ENCODE measurements at regions not wholly inside any gene's neighbourhood (a gene's known extent, or its start where the extent isn't known, plus 50 kb on each side); places are given as distances from the start of the nearest gene placed in this dataset.

GRCh38 chr5:61657010-61657409 is 325.0 kb downstream of the ZSWIM6 start:
- TF ChIP-seq, protein P1, sequence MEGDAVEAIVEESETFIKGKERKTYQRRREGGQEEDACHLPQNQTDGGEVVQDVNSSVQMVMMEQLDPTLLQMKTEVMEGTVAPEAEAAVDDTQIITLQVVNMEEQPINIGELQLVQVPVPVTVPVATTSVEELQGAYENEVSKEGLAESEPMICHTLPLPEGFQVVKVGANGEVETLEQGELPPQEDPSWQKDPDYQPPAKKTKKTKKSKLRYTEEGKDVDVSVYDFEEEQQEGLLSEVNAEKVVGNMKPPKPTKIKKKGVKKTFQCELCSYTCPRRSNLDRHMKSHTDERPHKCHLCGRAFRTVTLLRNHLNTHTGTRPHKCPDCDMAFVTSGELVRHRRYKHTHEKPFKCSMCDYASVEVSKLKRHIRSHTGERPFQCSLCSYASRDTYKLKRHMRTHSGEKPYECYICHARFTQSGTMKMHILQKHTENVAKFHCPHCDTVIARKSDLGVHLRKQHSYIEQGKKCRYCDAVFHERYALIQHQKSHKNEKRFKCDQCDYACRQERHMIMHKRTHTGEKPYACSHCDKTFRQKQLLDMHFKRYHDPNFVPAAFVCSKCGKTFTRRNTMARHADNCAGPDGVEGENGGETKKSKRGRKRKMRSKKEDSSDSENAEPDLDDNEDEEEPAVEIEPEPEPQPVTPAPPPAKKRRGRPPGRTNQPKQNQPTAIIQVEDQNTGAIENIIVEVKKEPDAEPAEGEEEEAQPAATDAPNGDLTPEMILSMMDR (conservative IDR thresholded peaks at IDR 0.05 in 1 of 2, IDR thresholded peaks at IDR 0.05 in 1 of 2; ENCODE audit: extremely low read depth in 1 of 2, insufficient read depth in 1 of 2, low read depth in 1 of 2, low read length in 2 of 2): no peak
- no peak for TF ChIP-seq EZH2 (IDR thresholded peaks at IDR 0.05; ENCODE audit: borderline replicate concordance, low read length)
